Endothelial cell (in vitro differentiated cells): ENCODE measurements at regions not wholly inside any gene's neighbourhood (a gene's known extent, or its start where the extent isn't known, plus 50 kb on each side); places are given as distances from the start of the nearest gene placed in this dataset.

Experiments
- DNase-seq: peaks from one replicate; pipeline ENCODE4 v3.0.0; 2021; ENCODE audit warnings: low spot score
- H3K27ac Mint-ChIP-seq: one replicate; pipeline ENCODE4 v1.8.0; 2021; ENCODE audit warnings: mixed read lengths, inconsistent platforms; ENCODE audit not compliant: unreplicated experiment
- H3K27me3 Mint-ChIP-seq: one replicate; pipeline ENCODE4 v1.8.0; 2021; ENCODE audit warnings: mild to moderate bottlenecking, moderate library complexity, mixed read lengths, inconsistent platforms; ENCODE audit not compliant: unreplicated experiment
- H3K36me3 Mint-ChIP-seq: one replicate; pipeline ENCODE4 v1.8.0; 2021; ENCODE audit warnings: mild to moderate bottlenecking, low read depth, mixed read lengths, inconsistent platforms; ENCODE audit not compliant: unreplicated experiment
- H3K4me1 Mint-ChIP-seq: one replicate; pipeline ENCODE4 v1.8.0; 2021; ENCODE audit warnings: mild to moderate bottlenecking, mixed read lengths, inconsistent platforms; ENCODE audit not compliant: unreplicated experiment
- H3K4me3 Mint-ChIP-seq: one replicate; pipeline ENCODE4 v1.8.0; 2021; ENCODE audit warnings: mild to moderate bottlenecking, mixed read lengths, inconsistent platforms; ENCODE audit not compliant: unreplicated experiment
- H3K9me3 Mint-ChIP-seq: one replicate; pipeline ENCODE4 v1.8.0; 2021; ENCODE audit warnings: mixed read lengths, inconsistent platforms; ENCODE audit not compliant: unreplicated experiment
- CTCF ChIP-seq: fragments of 200-600 bp; sonication (generic); IDR thresholded peaks from one replicate; pipeline ENCODE4 v1.5.0; 2021; ENCODE audit warnings: antibody characterized with exemption; ENCODE audit not compliant: unreplicated experiment

- peaks cover 8% of the 10 kb centered on the region for H3K4me1 Mint-ChIP-seq
- no peak overlapping the region for H3K27ac Mint-ChIP-seq
- DNase-seq, result no peak
- H3K9me3 Mint-ChIP-seq, result no peaks in the 10 kb centered on the region
- no peak overlapping the region for H3K4me3 Mint-ChIP-seq
- H3K27me3 Mint-ChIP-seq, result peaks cover 3% of the 10 kb centered on the region
- H3K36me3 Mint-ChIP-seq, result no peaks in the 10 kb centered on the region
- no peak for TF ChIP-seq CTCF
These were observed 50.9 kb upstream of the NLK start for GRCh38 chr17:27991462-27991993.
